K562 (cell line): ENCODE measurements at regions not wholly inside any gene's neighbourhood (a gene's known extent, or its start where the extent isn't known, plus 50 kb on each side); places are given as distances from the start of the nearest gene placed in this dataset.
A peak's percentile ranks its signal among the peaks of the same experiment; 100 is the strongest.

Experiments used
- ATAC-seq: fragments of 200-7000 bp; cut with Tn5 transposase; 3 replicates; pipeline ENCODE4 v1.9.1; 2020; ENCODE audit warnings: moderate library complexity
- BruUV-seq: library from RNA; stranded (reverse); fragments of 400-500 nt; replicated peaks from 2 replicates; lab custom pipeline; 2021; lab: Mats Ljungman, UMichigan
- CTCF ChIA-PET: fragments of 300-600 bp; formaldehyde crosslinking; extraction: SDS; loops from one replicate; lab custom pipeline; 2021; ENCODE audit warnings: low intra/inter-chr PET ratio; lab: Yijun Ruan, JAX
- POLR2A ChIA-PET: fragments of 300-600, 350-650 bp; sonication (Branson Sonifier 250); formaldehyde crosslinking; extraction: SDS; loops from one replicate; lab custom pipeline; 2021; ENCODE audit warnings: antibody characterized with exemption, inconsistent platforms; lab: Yijun Ruan, JAX
- DNase-seq, 4 experiments: peaks; one replicate each; pipeline versions ENCODE4 v3.0.0 to v3.0.0-alpha.2; 2011 to 2018; ENCODE audit warnings: low spot score in 3 of 4, mixed read lengths in 3 of 4; ENCODE audit errors: extremely low read depth in 1 of 4
- FAIRE-seq: peaks from 2 replicates; lab custom pipeline; 2011; peaks lifted over from hg19 to GRCh38; lab: Jason Lieb, UNC
- H2AFZ ChIP-seq: 2 replicates; pipeline ENCODE4 v1.6.0; 2011; ENCODE audit warnings: low read depth, low read length, control low read depth, inconsistent platforms
- H3K27ac ChIP-seq: fragments of 200-600 bp; 3 replicates; pipeline ENCODE4 v1.8.0; 2011; ENCODE audit warnings: low read depth, mild to moderate bottlenecking, control low read depth, inconsistent platforms, low read length, moderate library complexity, mixed read lengths; ENCODE audit errors: extremely low read depth
- H3K27me3 ChIP-seq, 2 experiments: fragments of 300-600 bp in 1 of 2; 2 replicates in 1 of 2; 3 replicates in 1 of 2; pipeline versions ENCODE4 v1.6.0 to v1.8.0; 2011; ENCODE audit warnings: inconsistent platforms in 2 of 2, low read length in 2 of 2, mild to moderate bottlenecking in 1 of 2, mixed read lengths in 1 of 2, moderate library complexity in 1 of 2; ENCODE audit not compliant: control insufficient read depth in 2 of 2, insufficient read depth in 2 of 2
- H3K36me3 ChIP-seq: fragments of 300-600 bp; 3 replicates; pipeline ENCODE4 v1.8.0; 2011; ENCODE audit warnings: mild to moderate bottlenecking, low read length, inconsistent platforms; ENCODE audit not compliant: control insufficient read depth, insufficient read depth
- H3K4me1 ChIP-seq, 2 experiments: fragments of 200-600 bp in 1 of 2; replicated peaks in 1 of 2; 2 replicates in 1 of 2; 3 replicates in 1 of 2; pipeline versions ENCODE4 v1.5.1 to v1.8.0; 2011; ENCODE audit warnings: inconsistent platforms in 2 of 2, low read length in 2 of 2, mild to moderate bottlenecking in 1 of 2, mixed read lengths in 1 of 2, moderate library complexity in 1 of 2; ENCODE audit not compliant: control insufficient read depth in 2 of 2, insufficient read depth in 2 of 2
- H3K4me2 ChIP-seq: 2 replicates; pipeline ENCODE4 v1.6.1; 2011; ENCODE audit warnings: low read length, control low read depth, inconsistent platforms, mixed read lengths; ENCODE audit not compliant: insufficient read depth
- H3K4me3 ChIP-seq: fragments of 200-600 bp; sonication (generic), shearing (Covaris generic); 2 replicates; pipeline ENCODE4 v1.5.1; 2016; ENCODE audit warnings: control low read depth, inconsistent platforms
- H3K79me2 ChIP-seq: fragments of 200-600 bp; 3 replicates; pipeline ENCODE4 v1.8.0; 2011; ENCODE audit warnings: low read length, inconsistent platforms; ENCODE audit not compliant: control insufficient read depth, insufficient read depth
- H3K9ac ChIP-seq, 2 experiments: 2 replicates each; pipeline versions ENCODE4 v1.6.0 to v1.6.1; 2011; ENCODE audit warnings: low read depth in 2 of 2, low read length in 2 of 2, control low read depth in 1 of 2, inconsistent platforms in 1 of 2, mild to moderate bottlenecking in 1 of 2, mixed read lengths in 1 of 2; ENCODE audit not compliant: insufficient read depth in 1 of 2
- H3K9me1 ChIP-seq: one replicate; pipeline ENCODE4 v1.6.0; 2011; ENCODE audit warnings: inconsistent platforms, mild to moderate bottlenecking, low read length, moderate library complexity; ENCODE audit not compliant: control insufficient read depth, insufficient read depth
- H3K9me3 ChIP-seq: replicated peaks from 2 replicates; pipeline ENCODE4 v1.5.1; 2011; ENCODE audit warnings: low read depth, low read length, inconsistent platforms; ENCODE audit not compliant: control insufficient read depth, insufficient read depth
- H4K20me1 ChIP-seq: replicated peaks from 2 replicates; pipeline ENCODE4 v1.6.1; 2011; ENCODE audit warnings: low read length, inconsistent platforms, mixed read lengths; ENCODE audit not compliant: control insufficient read depth, insufficient read depth
- BDP1 ChIP-seq: IDR thresholded peaks from 3 replicates; pipeline ENCODE4 v1.6.1; 2011; ENCODE audit not compliant: insufficient read length, insufficient read depth
- BRCA1 ChIP-seq, 2 experiments: fragments of 450-650 bp in 1 of 2; sonication (generic) in 1 of 2; formaldehyde crosslinking in 1 of 2; IDR thresholded peaks; 2 replicates each; pipeline versions ENCODE4 v1.5.0 to v1.6.1; 2017 to 2020; ENCODE audit warnings: mild to moderate bottlenecking in 1 of 2, missing genetic modification reagents in 1 of 2
- CTBP1 ChIP-seq: fragments of 450-650 bp; IDR thresholded peaks from 2 replicates; pipeline ENCODE4 v1.6.1; 2016; ENCODE audit warnings: borderline replicate concordance
- EP300 ChIP-seq: IDR thresholded peaks from 2 replicates; pipeline ENCODE4 v1.6.1; 2012; ENCODE audit warnings: low read length, improper control_type of control experiment
- KLF1 ChIP-seq: fragments of 450-650 bp; IDR thresholded peaks from 2 replicates; pipeline ENCODE4 v1.6.1; 2016; ENCODE audit warnings: missing genetic modification characterization, missing compliant biosample characterization
- NFIC ChIP-seq: fragments of 450-650 bp; IDR thresholded peaks from 2 replicates; pipeline ENCODE4 v1.6.1; 2017; ENCODE audit warnings: mild to moderate bottlenecking, inconsistent platforms
- POLR2H ChIP-seq: IDR thresholded peaks from 2 replicates; pipeline ENCODE4 v1.6.1; 2016; ENCODE audit warnings: missing genetic modification characterization, low read depth, mild to moderate bottlenecking, control low read depth, missing compliant biosample characterization, moderate library complexity
- POLR3A ChIP-seq: IDR thresholded peaks from 2 replicates; pipeline ENCODE4 v1.6.1; 2011; ENCODE audit warnings: borderline replicate concordance, mild to moderate bottlenecking, moderate library complexity; ENCODE audit not compliant: insufficient read length, insufficient read depth; ENCODE audit errors: extremely low read depth
- USF2 ChIP-seq: sonication (generic); formaldehyde crosslinking; IDR thresholded peaks from 2 replicates; pipeline ENCODE4 v1.5.0; 2020; ENCODE audit warnings: missing genetic modification reagents
- ZNF668 ChIP-seq: fragments of 250-450 bp; sonication (Bioruptor Pico); IDR thresholded peaks from 2 replicates; pipeline ENCODE4 v1.8.0; 2022; ENCODE audit warnings: mild to moderate bottlenecking, inconsistent platforms
- WGBS: fragments of 100-300 bp; shearing (Covaris generic); methylation state at CpG from one replicate; pipeline ENCODE4 v1.1.6; 2016; ENCODE audit warnings: low coverage, mixed read lengths; ENCODE audit not compliant: insufficient coverage; ENCODE audit errors: missing lambda C conversion rate; 5-methylcytosine and 5-hydroxymethylcytosine counted together
- in situ Hi-C: fragments of 300-500 bp; cut with MboI; formaldehyde crosslinking; loops from 4 replicates; pipeline ENCODE4 v1.15.0; 2018; ENCODE audit warnings: inconsistent platforms, mixed read lengths
- intact Hi-C: fragments of 100-400 bp; cut with micrococcal nuclease; formaldehyde crosslinking; loops from 2 replicates; pipeline ENCODE4 v1.14.2; 2022
- TF ChIP-seq, protein P1 (sequence below): fragments of 450-650 bp; IDR thresholded peaks from 2 replicates; pipeline ENCODE4 v1.6.1; 2016; ENCODE audit warnings: missing biosample characterization, missing genetic modification characterization

- TF ChIP-seq, protein P1, sequence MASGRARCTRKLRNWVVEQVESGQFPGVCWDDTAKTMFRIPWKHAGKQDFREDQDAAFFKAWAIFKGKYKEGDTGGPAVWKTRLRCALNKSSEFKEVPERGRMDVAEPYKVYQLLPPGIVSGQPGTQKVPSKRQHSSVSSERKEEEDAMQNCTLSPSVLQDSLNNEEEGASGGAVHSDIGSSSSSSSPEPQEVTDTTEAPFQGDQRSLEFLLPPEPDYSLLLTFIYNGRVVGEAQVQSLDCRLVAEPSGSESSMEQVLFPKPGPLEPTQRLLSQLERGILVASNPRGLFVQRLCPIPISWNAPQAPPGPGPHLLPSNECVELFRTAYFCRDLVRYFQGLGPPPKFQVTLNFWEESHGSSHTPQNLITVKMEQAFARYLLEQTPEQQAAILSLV, result no peak
These were observed 135.3 kb downstream of the ZNF467 start (continued) for GRCh38 chr7:149637911-149638565.

GRCh38 chr7:149635561-149636329, 137.6 kb downstream of the ZNF467 start:
- Histone ChIP-seq H3K9me1 (no peaks in the 10 kb centered on the region), H4K20me1 (no peaks in the 10 kb centered on the region), H3K4me3 (no peak overlapping the region), H3K9ac (no peak overlapping the region), H3K79me2 (no peaks in the 10 kb centered on the region), H3K27me3 (peaks cover 66 to 91% of the 10 kb centered on the region in 2 experiments), H3K9me3 (no peaks in the 10 kb centered on the region), H3K4me2 (no peak overlapping the region), H3K4me1 (no peaks in the 10 kb centered on the region), H2AFZ (no peak overlapping the region), H3K27ac (no peak overlapping the region), H3K36me3 (no peaks in the 10 kb centered on the region)
- in situ Hi-C loops (no loop called here), intact Hi-C loops (no loop called here)
- ATAC-seq (peak; percentile 71), FAIRE-seq (no peak), DNase-seq (peak in 1 of 4 experiments; percentile 44)
- under 1% methylated on average over 7 of the region's 10 CpGs for WGBS
- ChIA-PET CTCF (no interaction called here), POLR2A (interaction anchor here (0.6 to 0.9 kb wide), 5 partner anchors 9 to 1288 kb away, joined by 3 to 4 read pairs (median 3); no protein-coding TSS in a partner anchor)
- BruUV-seq, result TSS peak; percentile 95
- TF ChIP-seq USF2 (peak; percentile 26; the same call in 1 of the 2 replicates), POLR2H (peak; percentile 99), BDP1 (peak; percentile 39), EP300 (peak; percentile 3; the same call in 1 of the 2 replicates), CTBP1 (peak; percentile 46; the same call in 1 of the 2 replicates), KLF1 (tag) (no peak), NFIC (peak; percentile 29; the same call in 1 of the 2 replicates), POLR3A (peak; percentile 81), ZNF668 (no peak), BRCA1 (IDR thresholded peaks at IDR 0.05) (no peak), BRCA1 (CRISPR knock-in tag; IDR thresholded peaks at IDR 0.05) (no peak)
